CD4-positive, CD25-positive, alpha-beta regulatory T cell (primary cell): ENCODE measurements at regions not wholly inside any gene's neighbourhood (a gene's known extent, or its start where the extent isn't known, plus 50 kb on each side); places are given as distances from the start of the nearest gene placed in this dataset.

ENCODE experiments used
- ATAC-seq, 2 donors: fragments of 150-1000 bp; cut with Tn5 transposase; one replicate each; pipeline ENCODE4 v1.10.0; 2021; ENCODE audit warnings: low read depth in 2 of 2, moderate number of reproducible peaks in 2 of 2, moderate library complexity in 1 of 2
- DNase-seq, 3 donors: peaks; one replicate each; pipeline versions ENCODE4 v3.0.0 to v3.0.0-alpha.2; 2012 to 2022; ENCODE audit warnings: mixed read lengths in 1 of 3
- H3K27ac ChIP-seq: one replicate; pipeline ENCODE4 v1.7.0; 2013; ENCODE audit warnings: mild to moderate bottlenecking, low read length; ENCODE audit not compliant: insufficient read depth, poor library complexity, severe bottlenecking
- H3K27me3 ChIP-seq: one replicate; pipeline ENCODE4 v1.7.0; 2013; ENCODE audit warnings: low read length; ENCODE audit not compliant: control insufficient read depth, insufficient read depth
- H3K36me3 ChIP-seq: one replicate; pipeline ENCODE4 v1.7.0; 2013; ENCODE audit warnings: mild to moderate bottlenecking, low read length, moderate library complexity; ENCODE audit not compliant: control insufficient read depth, insufficient read depth
- H3K4me1 ChIP-seq: 2 replicates; pipeline ENCODE4 v1.7.0; 2013; ENCODE audit warnings: mild to moderate bottlenecking, low read length; ENCODE audit not compliant: insufficient read depth, control insufficient read depth, poor library complexity, severe bottlenecking
- H3K4me3 ChIP-seq: one replicate; pipeline ENCODE4 v1.7.0; 2013; ENCODE audit warnings: low read depth, mild to moderate bottlenecking, low read length, moderate library complexity
- H3K9me3 ChIP-seq, 2 experiments: 1 replicate in 1 of 2; 2 replicates in 1 of 2; pipeline ENCODE4 v1.7.0; 2013; ENCODE audit warnings: low read length in 2 of 2, mild to moderate bottlenecking in 1 of 2, moderate library complexity in 1 of 2; ENCODE audit not compliant: control insufficient read depth in 2 of 2
- H3K27ac Mint-ChIP-seq, 3 donors: one replicate each; pipeline ENCODE4 v1.8.0; 2020 to 2022; ENCODE audit warnings: mild to moderate bottlenecking in 3 of 3, mixed read lengths in 3 of 3, moderate library complexity in 2 of 3
- H3K27me3 Mint-ChIP-seq: one replicate; pipeline ENCODE4 v1.8.0; 2022; ENCODE audit warnings: mild to moderate bottlenecking, mixed read lengths
- H3K36me3 Mint-ChIP-seq: one replicate; pipeline ENCODE4 v1.8.0; 2020; ENCODE audit warnings: mixed read lengths
- H3K4me1 Mint-ChIP-seq, 4 donors: one replicate each; pipeline ENCODE4 v1.8.0; 2020 to 2022; ENCODE audit warnings: mixed read lengths in 4 of 4, mild to moderate bottlenecking in 1 of 4
- H3K4me3 Mint-ChIP-seq, 4 donors: one replicate each; pipeline ENCODE4 v1.8.0; 2020 to 2022; ENCODE audit warnings: mild to moderate bottlenecking in 4 of 4, mixed read lengths in 4 of 4, moderate library complexity in 3 of 4
- H3K9me3 Mint-ChIP-seq, 7 donors: one replicate each; pipeline ENCODE4 v1.8.0; 2020 to 2022; ENCODE audit warnings: mixed read lengths in 7 of 7, mild to moderate bottlenecking in 3 of 7, moderate library complexity in 2 of 7

DNA sequence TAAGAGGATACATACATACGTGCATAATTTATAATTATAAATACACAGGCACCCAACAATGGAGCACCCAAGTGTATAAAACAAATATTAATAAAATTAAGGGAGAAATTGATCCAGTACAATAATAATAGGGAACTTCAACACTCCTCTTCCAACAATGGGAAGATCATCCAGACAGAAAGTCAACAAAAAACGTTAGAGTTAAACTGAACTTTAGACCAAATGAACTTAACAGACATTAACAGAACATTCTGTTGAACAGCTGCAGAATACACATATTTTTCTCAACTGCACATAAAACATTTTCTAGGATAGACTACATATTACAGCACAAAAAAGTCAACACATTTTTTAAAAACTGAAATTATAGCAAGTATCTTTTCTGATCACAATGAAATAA is 339.7 kb downstream of the CGGBP1 start:
- H3K4me3 Mint-ChIP-seq, result no peak overlapping the region
- no peak overlapping the region for H3K27ac ChIP-seq
- H3K27me3 Mint-ChIP-seq, result no peaks in the 10 kb centered on the region
- no peak overlapping the region for H3K27ac Mint-ChIP-seq
- H3K4me1 ChIP-seq, result no peaks in the 10 kb centered on the region
- H3K27me3 ChIP-seq, result no peaks in the 10 kb centered on the region
- H3K4me1 Mint-ChIP-seq, result no peaks in the 10 kb centered on the region
- no peak overlapping the region for H3K4me3 ChIP-seq
- H3K36me3 ChIP-seq, result no peaks in the 10 kb centered on the region
- peaks cover 0 to 2% (median 0%) of the 10 kb centered on the region in 7 donors for H3K9me3 Mint-ChIP-seq
- H3K36me3 Mint-ChIP-seq, result no peaks in the 10 kb centered on the region
- ATAC-seq, result no peak
- no peak for DNase-seq
- no peaks in the 10 kb centered on the region for H3K9me3 ChIP-seq

DNA sequence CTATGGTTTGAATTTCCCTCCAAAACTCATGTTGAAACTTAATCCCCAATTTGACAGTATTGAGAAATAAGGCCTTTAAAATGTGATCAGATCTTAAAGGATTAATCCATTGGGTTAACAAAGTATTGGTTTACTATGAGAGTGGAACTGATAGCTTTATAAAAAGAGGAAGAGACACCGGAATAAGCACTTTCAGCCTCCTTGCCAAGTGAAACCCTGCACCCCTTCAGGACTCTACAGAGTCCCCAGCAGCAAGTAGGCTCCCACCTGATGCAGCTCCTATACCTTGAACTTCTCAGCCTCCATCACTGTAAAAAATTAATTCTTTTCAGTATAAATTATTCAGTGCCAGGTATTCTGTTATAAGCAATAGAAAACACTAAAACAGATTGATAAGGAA is 348.3 kb downstream of the CGGBP1 start:
- H3K4me3 Mint-ChIP-seq, result no peak overlapping the region
- Histone ChIP-seq H3K4me3 (no peak overlapping the region), H3K36me3 (no peaks in the 10 kb centered on the region), H3K4me1 (no peaks in the 10 kb centered on the region), H3K27me3 (no peaks in the 10 kb centered on the region), H3K27ac (no peak overlapping the region), H3K9me3 (no peaks in the 10 kb centered on the region)
- H3K9me3 Mint-ChIP-seq, result peaks cover 0 to 9% (median 1%) of the 10 kb centered on the region in 7 donors
- ATAC-seq, result no peak
- H3K4me1 Mint-ChIP-seq, result no peaks in the 10 kb centered on the region
- no peaks in the 10 kb centered on the region for H3K27me3 Mint-ChIP-seq
- no peak overlapping the region for H3K27ac Mint-ChIP-seq
- H3K36me3 Mint-ChIP-seq, result no peaks in the 10 kb centered on the region
- no peak for DNase-seq

DNA sequence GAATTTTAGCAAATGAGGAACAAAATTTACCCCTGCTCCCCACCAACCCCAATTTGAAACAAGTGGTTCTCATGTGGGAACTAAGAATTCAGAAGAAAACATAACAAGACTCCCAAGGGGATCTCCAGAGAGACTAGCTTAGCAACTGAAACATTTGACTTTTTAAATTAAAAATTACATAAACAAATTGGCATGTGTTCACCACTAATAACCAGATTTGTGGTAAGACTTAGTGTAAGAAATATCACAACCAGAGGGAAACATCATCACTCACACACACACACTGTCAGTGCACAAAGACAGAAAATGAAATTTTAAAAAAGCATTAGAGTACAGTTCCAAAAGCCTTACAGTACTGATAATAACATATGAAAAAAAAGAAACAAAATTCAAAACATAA is 348.8 kb downstream of the CGGBP1 start:
- no peak for ATAC-seq
- Mint-ChIP-seq H3K9me3 (peaks cover 0 to 9% (median 1%) of the 10 kb centered on the region in 7 donors), H3K4me1 (no peaks in the 10 kb centered on the region), H3K4me3 (no peak overlapping the region), H3K36me3 (no peaks in the 10 kb centered on the region), H3K27me3 (no peaks in the 10 kb centered on the region), H3K27ac (no peak overlapping the region)
- Histone ChIP-seq H3K9me3 (no peaks in the 10 kb centered on the region), H3K4me1 (no peaks in the 10 kb centered on the region), H3K27ac (no peak overlapping the region), H3K36me3 (no peaks in the 10 kb centered on the region), H3K4me3 (no peak overlapping the region), H3K27me3 (no peaks in the 10 kb centered on the region)
- no peak for DNase-seq

DNA sequence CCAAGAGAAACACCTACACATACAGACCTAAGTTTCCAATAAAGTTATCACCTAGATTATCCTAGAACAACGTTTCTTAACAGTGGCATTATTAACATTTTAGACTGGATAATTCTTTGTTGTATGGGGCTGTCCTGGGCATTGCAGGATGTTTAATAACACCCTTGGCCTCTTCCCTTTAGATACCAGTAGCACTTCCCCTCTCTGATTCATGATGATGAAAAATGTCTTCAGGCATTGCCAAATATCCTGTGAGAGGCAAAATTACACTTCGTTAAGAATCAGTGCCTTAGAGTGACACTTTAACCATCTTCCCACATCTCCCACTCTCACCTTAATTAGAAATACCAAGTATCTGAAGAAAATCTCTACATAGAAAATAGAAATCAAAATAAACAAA is 352.6 kb downstream of the CGGBP1 start:
- no peaks in the 10 kb centered on the region for H3K36me3 Mint-ChIP-seq
- Histone ChIP-seq H3K27me3 (no peaks in the 10 kb centered on the region), H3K36me3 (no peaks in the 10 kb centered on the region), H3K27ac (no peak overlapping the region), H3K4me1 (no peaks in the 10 kb centered on the region), H3K4me3 (no peak overlapping the region), H3K9me3 (no peaks in the 10 kb centered on the region)
- peaks cover 0 to 9% (median 1%) of the 10 kb centered on the region in 7 donors for H3K9me3 Mint-ChIP-seq
- H3K4me1 Mint-ChIP-seq, result no peaks in the 10 kb centered on the region
- H3K27ac Mint-ChIP-seq, result no peak overlapping the region
- no peak overlapping the region for H3K4me3 Mint-ChIP-seq
- DNase-seq (no peak), ATAC-seq (no peak)
- H3K27me3 Mint-ChIP-seq, result no peaks in the 10 kb centered on the region

DNA sequence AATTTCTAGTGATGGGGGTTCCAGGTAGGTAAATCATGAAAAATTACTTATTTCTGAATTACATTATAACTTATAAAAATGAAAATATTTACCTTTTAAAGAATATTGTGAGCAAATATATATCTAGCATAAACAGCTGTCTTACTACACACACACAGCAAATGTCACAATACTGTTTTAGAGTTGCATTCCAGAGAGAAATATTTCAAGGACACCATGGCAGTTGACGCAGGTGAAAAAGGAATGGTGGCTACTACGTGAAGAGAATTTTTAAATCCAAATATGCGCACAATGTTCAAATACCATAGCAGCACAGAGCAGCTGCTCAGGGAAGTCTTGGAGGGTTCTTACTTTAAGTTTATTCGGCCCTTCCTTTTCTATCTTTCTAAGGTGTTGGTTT is 356.2 kb downstream of the CGGBP1 start:
- no peak overlapping the region for H3K27ac ChIP-seq
- H3K4me1 ChIP-seq, result no peaks in the 10 kb centered on the region
- H3K4me3 ChIP-seq, result no peak overlapping the region
- H3K36me3 ChIP-seq, result no peaks in the 10 kb centered on the region
- ATAC-seq (no peak), DNase-seq (no peak)
- Mint-ChIP-seq H3K4me3 (no peak overlapping the region), H3K27ac (no peak overlapping the region), H3K27me3 (no peaks in the 10 kb centered on the region), H3K4me1 (no peaks in the 10 kb centered on the region), H3K36me3 (no peaks in the 10 kb centered on the region), H3K9me3 (peaks cover 0 to 7% (median 0%) of the 10 kb centered on the region in 7 donors)
- no peaks in the 10 kb centered on the region for H3K27me3 ChIP-seq
- no peaks in the 10 kb centered on the region for H3K9me3 ChIP-seq

DNA sequence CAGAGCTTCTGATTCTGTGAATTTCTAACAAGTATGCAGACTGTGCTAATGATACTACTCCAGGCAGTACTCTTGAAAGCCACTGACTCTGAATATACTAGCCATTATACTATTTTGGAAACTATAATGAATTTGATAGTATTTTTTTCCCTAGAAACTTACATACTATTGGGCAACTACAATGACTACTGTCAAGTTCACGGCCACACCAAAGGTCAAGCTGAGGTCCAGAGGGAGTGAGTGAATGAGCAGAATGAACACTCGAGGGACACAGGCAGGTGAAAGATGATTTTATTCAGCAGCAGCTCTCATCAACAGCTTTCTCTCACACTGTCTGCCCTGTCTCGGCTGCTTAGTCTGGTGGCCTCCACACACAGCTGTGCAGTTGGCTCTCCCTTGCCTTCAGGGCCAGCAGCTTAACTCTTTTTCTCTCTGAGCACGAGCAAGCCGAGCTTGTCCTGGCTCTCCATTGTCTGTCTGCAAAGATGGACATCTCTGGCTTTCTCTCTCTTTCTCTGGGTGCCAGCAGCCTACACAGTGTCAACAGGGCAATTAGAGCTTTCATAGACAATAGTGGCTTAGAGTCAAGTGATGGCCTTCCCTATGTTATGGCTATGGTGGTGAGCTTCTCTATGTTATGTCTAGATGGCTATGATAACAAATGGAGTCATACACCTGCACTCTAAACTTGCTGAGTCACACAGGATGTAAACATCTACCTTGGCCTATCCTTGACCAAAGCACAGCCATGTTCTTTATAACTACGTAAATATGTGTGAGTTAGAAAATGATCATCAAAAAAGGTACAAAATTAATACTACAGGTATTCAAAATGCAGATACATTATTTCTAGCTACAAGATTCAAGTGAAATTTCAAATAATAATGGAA is 362.4 kb downstream of the CGGBP1 start:
- H3K27me3 ChIP-seq, result no peaks in the 10 kb centered on the region
- no peaks in the 10 kb centered on the region for H3K4me1 ChIP-seq
- no peaks in the 10 kb centered on the region for H3K9me3 ChIP-seq
- H3K4me1 Mint-ChIP-seq, result no peaks in the 10 kb centered on the region
- H3K4me3 Mint-ChIP-seq, result no peak overlapping the region
- no peak for ATAC-seq
- no peaks in the 10 kb centered on the region for H3K36me3 Mint-ChIP-seq
- no peaks in the 10 kb centered on the region for H3K27me3 Mint-ChIP-seq
- H3K27ac ChIP-seq, result no peak overlapping the region
- no peak overlapping the region for H3K4me3 ChIP-seq
- no peaks in the 10 kb centered on the region for H3K36me3 ChIP-seq
- no peak overlapping the region for H3K27ac Mint-ChIP-seq
- no peak for DNase-seq
- peaks cover 0 to 3% (median 0%) of the 10 kb centered on the region in 7 donors for H3K9me3 Mint-ChIP-seq

DNA sequence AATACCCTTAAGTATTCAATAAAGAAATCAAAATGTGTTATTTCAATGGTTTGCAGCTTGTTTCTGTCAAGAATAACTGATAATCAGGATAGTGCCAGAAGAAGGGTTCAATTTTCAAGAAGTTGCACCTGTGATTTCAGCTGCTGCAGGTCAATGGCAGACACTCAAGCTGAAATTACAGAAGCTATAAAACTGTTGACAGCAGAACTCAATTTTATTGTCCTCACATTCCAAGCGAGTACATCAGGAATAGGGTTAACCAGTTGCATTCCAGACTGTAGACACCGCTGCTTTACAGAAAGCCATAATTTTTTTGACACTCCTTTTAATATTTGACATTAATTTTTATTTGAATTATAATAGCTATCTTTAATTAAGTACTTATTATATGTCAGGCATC is 364.1 kb downstream of the CGGBP1 start:
- Histone ChIP-seq H3K27me3 (no peaks in the 10 kb centered on the region), H3K36me3 (no peaks in the 10 kb centered on the region), H3K9me3 (no peaks in the 10 kb centered on the region), H3K4me3 (no peak overlapping the region), H3K27ac (no peak overlapping the region), H3K4me1 (no peaks in the 10 kb centered on the region)
- no peaks in the 10 kb centered on the region for H3K27me3 Mint-ChIP-seq
- no peak overlapping the region for H3K27ac Mint-ChIP-seq
- H3K9me3 Mint-ChIP-seq, result peaks cover 0 to 3% (median 0%) of the 10 kb centered on the region in 7 donors
- H3K36me3 Mint-ChIP-seq, result no peaks in the 10 kb centered on the region
- no peak overlapping the region for H3K4me3 Mint-ChIP-seq
- ATAC-seq (no peak), DNase-seq (no peak)
- no peaks in the 10 kb centered on the region for H3K4me1 Mint-ChIP-seq

DNA sequence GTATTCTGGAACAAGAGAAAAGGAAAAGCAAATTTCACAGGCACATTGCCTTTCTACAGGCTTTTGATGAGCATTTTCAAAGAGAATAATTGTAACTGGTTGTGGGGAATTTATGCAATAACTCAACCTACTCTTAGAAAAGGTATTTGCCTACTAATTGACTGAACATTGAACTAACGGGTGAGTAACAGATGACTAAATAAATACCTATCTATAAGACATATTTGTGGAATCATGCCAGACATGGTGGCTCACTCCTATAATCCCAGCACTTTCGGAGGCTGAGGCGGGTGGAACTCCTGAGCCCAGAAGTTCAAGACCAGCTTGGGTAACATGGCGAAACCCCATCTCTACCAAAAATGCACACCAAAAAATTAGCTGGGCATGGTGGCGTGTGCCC is 367.7 kb downstream of the CGGBP1 start:
- no peaks in the 10 kb centered on the region for H3K4me1 ChIP-seq
- H3K9me3 Mint-ChIP-seq, result peaks cover 0 to 4% (median 2%) of the 10 kb centered on the region in 7 donors
- no peaks in the 10 kb centered on the region for H3K36me3 ChIP-seq
- H3K27ac Mint-ChIP-seq, result no peak overlapping the region
- H3K9me3 ChIP-seq, result no peaks in the 10 kb centered on the region
- no peak overlapping the region for H3K27ac ChIP-seq
- no peaks in the 10 kb centered on the region for H3K36me3 Mint-ChIP-seq
- H3K4me3 Mint-ChIP-seq, result no peak overlapping the region
- DNase-seq, result no peak
- H3K4me3 ChIP-seq, result no peak overlapping the region
- H3K4me1 Mint-ChIP-seq, result no peaks in the 10 kb centered on the region
- H3K27me3 ChIP-seq, result no peaks in the 10 kb centered on the region
- no peak for ATAC-seq
- H3K27me3 Mint-ChIP-seq, result no peaks in the 10 kb centered on the region
